HepG2 (cell line): ENCODE measurements at regions not wholly inside any gene's neighbourhood (a gene's known extent, or its start where the extent isn't known, plus 50 kb on each side); places are given as distances from the start of the nearest gene placed in this dataset.

Experiments used
- ATAC-seq: fragments of 200-7000 bp; cut with Tn5 transposase; 3 replicates; pipeline ENCODE4 v1.9.1; 2020; ENCODE audit warnings: mild to moderate bottlenecking, moderate library complexity
- BruUV-seq: library from RNA; stranded (reverse); fragments of 400-500 nt; replicated peaks from 2 replicates; lab custom pipeline; 2021; lab: Mats Ljungman, UMichigan
- CTCF ChIA-PET: fragments of 300-600 bp; formaldehyde crosslinking; extraction: SDS; loops from one replicate; lab custom pipeline; 2021; ENCODE audit warnings: low total read pairs, inconsistent platforms, low intra/inter-chr PET ratio; lab: Yijun Ruan, JAX
- POLR2A ChIA-PET: fragments of 350-600 bp; sonication (Branson Sonifier 250); formaldehyde crosslinking; loops from one replicate; lab custom pipeline; 2020; ENCODE audit warnings: antibody characterized with exemption, inconsistent platforms; lab: Yijun Ruan, JAX
- DNase-seq: peaks from one replicate; pipeline ENCODE4 v3.0.0-alpha.2; 2015; ENCODE audit warnings: low spot score
- FAIRE-seq: peaks from 3 replicates; lab custom pipeline; 2011; peaks lifted over from hg19 to GRCh38; lab: Jason Lieb, UNC
- H2AFZ ChIP-seq: one replicate; pipeline ENCODE4 v1.6.1; 2011; ENCODE audit warnings: low read length, inconsistent platforms
- H3K27ac ChIP-seq: fragments of 300-600 bp; 3 replicates; pipeline ENCODE4 v1.8.0; 2011; ENCODE audit warnings: mixed run types, mild to moderate bottlenecking, mixed read lengths, low read length, inconsistent platforms; ENCODE audit not compliant: insufficient read depth; ENCODE audit errors: extremely low read length
- H3K27me3 ChIP-seq, 2 experiments: fragments of 200-600 bp in 1 of 2; 2 replicates in 1 of 2; 3 replicates in 1 of 2; pipeline versions ENCODE4 v1.6.0 to v1.8.0; 2011; ENCODE audit warnings: low read length in 2 of 2, mild to moderate bottlenecking in 2 of 2, moderate library complexity in 2 of 2, inconsistent platforms in 1 of 2; ENCODE audit not compliant: insufficient read depth in 2 of 2, control insufficient read depth in 1 of 2
- H3K36me3 ChIP-seq, 2 experiments: fragments of 200-600 bp in 1 of 2; replicated peaks in 1 of 2; 2 replicates in 1 of 2; 3 replicates in 1 of 2; pipeline versions ENCODE4 v1.5.1 to v1.8.0; 2011; ENCODE audit warnings: low read length in 2 of 2, inconsistent platforms in 1 of 2; ENCODE audit not compliant: insufficient read depth in 2 of 2, control insufficient read depth in 1 of 2
- H3K4me1 ChIP-seq: 2 replicates; pipeline ENCODE4 v1.5.1; 2012; ENCODE audit warnings: low read length, inconsistent platforms; ENCODE audit not compliant: insufficient read depth
- H3K4me2 ChIP-seq: 2 replicates; pipeline ENCODE4 v1.6.0; 2011; ENCODE audit warnings: low read depth, low read length, inconsistent platforms
- H3K4me3 ChIP-seq, 3 experiments: fragments of 200-600 bp in 1 of 3; sonication (generic), shearing (Covaris generic) in 1 of 3; replicated peaks in 1 of 3; 2 replicates each; pipeline ENCODE4 v1.5.1; 2011 to 2016; ENCODE audit warnings: low read length in 3 of 3, inconsistent platforms in 2 of 3, low read depth in 2 of 3, mild to moderate bottlenecking in 2 of 3, control low read depth in 1 of 3, mixed read lengths in 1 of 3; ENCODE audit not compliant: insufficient read depth in 1 of 3
- H3K79me2 ChIP-seq: one replicate; pipeline ENCODE4 v1.6.1; 2011; ENCODE audit warnings: low read length, inconsistent platforms; ENCODE audit not compliant: insufficient read depth
- H3K9ac ChIP-seq: 2 replicates; pipeline ENCODE4 v1.6.0; 2011; ENCODE audit warnings: mild to moderate bottlenecking, low read depth, low read length, inconsistent platforms; ENCODE audit not compliant: insufficient read depth
- H3K9me3 ChIP-seq: 2 replicates; pipeline ENCODE4 v1.5.1; 2012; ENCODE audit warnings: mild to moderate bottlenecking, low read length
- H4K20me1 ChIP-seq: 2 replicates; pipeline ENCODE4 v1.6.0; 2011; ENCODE audit warnings: inconsistent platforms, mild to moderate bottlenecking, low read length, moderate library complexity; ENCODE audit not compliant: insufficient read depth
- PAX8 ChIP-seq: sonication (generic); formaldehyde crosslinking; IDR thresholded peaks from 2 replicates; pipeline ENCODE4 v1.8.0; 2022; ENCODE audit warnings: mild to moderate bottlenecking, missing genetic modification reagents, borderline replicate concordance
- RNF2 ChIP-seq: fragments of 450-650 bp; conservative IDR thresholded peaks from 2 replicates; pipeline ENCODE4 v1.6.1; 2016; ENCODE audit warnings: low read depth
- SOX6 ChIP-seq, 2 experiments: fragments of 450-650 bp in 1 of 2; sonication (generic) in 1 of 2; formaldehyde crosslinking in 1 of 2; IDR thresholded peaks; 2 replicates each; pipeline versions ENCODE4 v1.4.0 to v1.6.1; 2017 to 2020; ENCODE audit warnings: antibody characterized with exemption in 1 of 2, mild to moderate bottlenecking in 1 of 2, missing genetic modification reagents in 1 of 2
- U2AF2 ChIP-seq: fragments of 200-400 bp; formaldehyde crosslinking; IDR thresholded peaks from 2 replicates; pipeline ENCODE4 v1.6.1; 2017; ENCODE audit warnings: low read depth, mild to moderate bottlenecking, low read length
- ZNF124 ChIP-seq: sonication (generic); formaldehyde crosslinking; IDR thresholded peaks from 2 replicates; pipeline ENCODE4 v1.4.0; 2020; ENCODE audit warnings: missing genetic modification reagents
- ZNF451 ChIP-seq: sonication (generic); formaldehyde crosslinking; IDR thresholded peaks from 2 replicates; pipeline ENCODE4 v1.5.0; 2020; ENCODE audit warnings: mild to moderate bottlenecking, missing genetic modification reagents
- ZNF749 ChIP-seq: sonication (generic); formaldehyde crosslinking; IDR thresholded peaks from 2 replicates; pipeline ENCODE4 v1.8.0; 2022; ENCODE audit warnings: mild to moderate bottlenecking, missing genetic modification reagents, moderate library complexity, borderline replicate concordance
- WGBS: methylation state at CpG from one replicate; pipeline ENCODE4 v1.1.6; 2017; ENCODE audit warnings: low lambda C conversion rate; 5-methylcytosine and 5-hydroxymethylcytosine counted together
- in situ Hi-C: cut with HindIII; loops from 2 replicates; pipeline ENCODE4 v1.10.0; 2017; ENCODE audit warnings: low pct_unique_long_range_greater_than_20kb; ENCODE audit not compliant: extremely low pct_ligation_motif_present
- intact Hi-C: fragments of 100-400 bp; cut with micrococcal nuclease; formaldehyde crosslinking; loops from one replicate; pipeline ENCODE4 v1.10.0; 2022; ENCODE audit not compliant: unreplicated experiment
- TF ChIP-seq, protein P1 (sequence below): sonication (generic); formaldehyde crosslinking; IDR thresholded peaks from 2 replicates; pipeline ENCODE4 v1.8.1; 2023; ENCODE audit warnings: mild to moderate bottlenecking, missing genetic modification reagents
- TF ChIP-seq, protein P2 (sequence below): IDR thresholded peaks from 2 replicates; pipeline ENCODE4 v1.6.1; 2018; ENCODE audit warnings: missing genetic modification reagents, mild to moderate bottlenecking, missing compliant biosample characterization
- TF ChIP-seq, protein P3 (sequence below): sonication (generic); formaldehyde crosslinking; IDR thresholded peaks from 2 replicates; pipeline ENCODE4 v1.4.0; 2020; ENCODE audit warnings: missing genetic modification reagents, borderline replicate concordance
- TF ChIP-seq, protein P4 (sequence below): sonication (generic); formaldehyde crosslinking; IDR thresholded peaks from 2 replicates; pipeline ENCODE4 v1.5.0; 2020; ENCODE audit warnings: missing genetic modification reagents
- TF ChIP-seq, protein P5 (sequence below): sonication (generic); formaldehyde crosslinking; IDR thresholded peaks from 2 replicates; pipeline ENCODE4 v1.4.0; 2020; ENCODE audit warnings: mild to moderate bottlenecking, missing genetic modification reagents

DNA sequence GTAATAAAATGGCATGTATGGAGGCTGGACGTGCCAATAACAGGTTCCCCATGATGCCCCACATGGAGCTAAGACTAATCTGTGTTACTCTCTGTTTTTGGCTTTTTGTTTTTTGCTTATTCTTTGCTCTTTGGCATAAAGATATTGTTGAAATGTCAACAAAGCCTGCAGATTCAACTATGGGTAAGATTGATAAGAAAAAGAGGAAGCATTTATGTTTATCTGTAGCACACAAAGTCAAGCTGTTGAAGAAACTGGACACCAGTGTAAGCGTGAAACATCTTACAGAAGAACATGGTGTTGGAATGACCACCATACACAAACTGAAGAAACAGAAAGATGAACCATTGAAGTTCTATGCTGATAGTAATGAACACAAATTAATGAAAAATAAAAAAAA, 402.7 kb downstream of the LTN1 start:
- no peak for ATAC-seq
- TF ChIP-seq RNF2: no peak
- TF ChIP-seq SOX6 (IDR thresholded peaks at IDR 0.05): no peak
- no peak for TF ChIP-seq SOX6 (CRISPR knock-in tag; IDR thresholded peaks at IDR 0.05)
- TF ChIP-seq ZNF451 (CRISPR knock-in tag): no peak
- TF ChIP-seq PAX8 (CRISPR knock-in tag): no peak
- TF ChIP-seq, protein P1, sequence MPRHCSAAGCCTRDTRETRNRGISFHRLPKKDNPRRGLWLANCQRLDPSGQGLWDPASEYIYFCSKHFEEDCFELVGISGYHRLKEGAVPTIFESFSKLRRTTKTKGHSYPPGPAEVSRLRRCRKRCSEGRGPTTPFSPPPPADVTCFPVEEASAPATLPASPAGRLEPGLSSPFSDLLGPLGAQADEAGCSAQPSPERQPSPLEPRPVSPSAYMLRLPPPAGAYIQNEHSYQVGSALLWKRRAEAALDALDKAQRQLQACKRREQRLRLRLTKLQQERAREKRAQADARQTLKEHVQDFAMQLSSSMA (CRISPR knock-in tag): no peak
- no peak for TF ChIP-seq ZNF749 (CRISPR knock-in tag)
- TF ChIP-seq, protein P2, sequence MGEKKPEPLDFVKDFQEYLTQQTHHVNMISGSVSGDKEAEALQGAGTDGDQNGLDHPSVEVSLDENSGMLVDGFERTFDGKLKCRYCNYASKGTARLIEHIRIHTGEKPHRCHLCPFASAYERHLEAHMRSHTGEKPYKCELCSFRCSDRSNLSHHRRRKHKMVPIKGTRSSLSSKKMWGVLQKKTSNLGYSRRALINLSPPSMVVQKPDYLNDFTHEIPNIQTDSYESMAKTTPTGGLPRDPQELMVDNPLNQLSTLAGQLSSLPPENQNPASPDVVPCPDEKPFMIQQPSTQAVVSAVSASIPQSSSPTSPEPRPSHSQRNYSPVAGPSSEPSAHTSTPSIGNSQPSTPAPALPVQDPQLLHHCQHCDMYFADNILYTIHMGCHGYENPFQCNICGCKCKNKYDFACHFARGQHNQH (CRISPR knock-in tag): no peak
- TF ChIP-seq, protein P3, sequence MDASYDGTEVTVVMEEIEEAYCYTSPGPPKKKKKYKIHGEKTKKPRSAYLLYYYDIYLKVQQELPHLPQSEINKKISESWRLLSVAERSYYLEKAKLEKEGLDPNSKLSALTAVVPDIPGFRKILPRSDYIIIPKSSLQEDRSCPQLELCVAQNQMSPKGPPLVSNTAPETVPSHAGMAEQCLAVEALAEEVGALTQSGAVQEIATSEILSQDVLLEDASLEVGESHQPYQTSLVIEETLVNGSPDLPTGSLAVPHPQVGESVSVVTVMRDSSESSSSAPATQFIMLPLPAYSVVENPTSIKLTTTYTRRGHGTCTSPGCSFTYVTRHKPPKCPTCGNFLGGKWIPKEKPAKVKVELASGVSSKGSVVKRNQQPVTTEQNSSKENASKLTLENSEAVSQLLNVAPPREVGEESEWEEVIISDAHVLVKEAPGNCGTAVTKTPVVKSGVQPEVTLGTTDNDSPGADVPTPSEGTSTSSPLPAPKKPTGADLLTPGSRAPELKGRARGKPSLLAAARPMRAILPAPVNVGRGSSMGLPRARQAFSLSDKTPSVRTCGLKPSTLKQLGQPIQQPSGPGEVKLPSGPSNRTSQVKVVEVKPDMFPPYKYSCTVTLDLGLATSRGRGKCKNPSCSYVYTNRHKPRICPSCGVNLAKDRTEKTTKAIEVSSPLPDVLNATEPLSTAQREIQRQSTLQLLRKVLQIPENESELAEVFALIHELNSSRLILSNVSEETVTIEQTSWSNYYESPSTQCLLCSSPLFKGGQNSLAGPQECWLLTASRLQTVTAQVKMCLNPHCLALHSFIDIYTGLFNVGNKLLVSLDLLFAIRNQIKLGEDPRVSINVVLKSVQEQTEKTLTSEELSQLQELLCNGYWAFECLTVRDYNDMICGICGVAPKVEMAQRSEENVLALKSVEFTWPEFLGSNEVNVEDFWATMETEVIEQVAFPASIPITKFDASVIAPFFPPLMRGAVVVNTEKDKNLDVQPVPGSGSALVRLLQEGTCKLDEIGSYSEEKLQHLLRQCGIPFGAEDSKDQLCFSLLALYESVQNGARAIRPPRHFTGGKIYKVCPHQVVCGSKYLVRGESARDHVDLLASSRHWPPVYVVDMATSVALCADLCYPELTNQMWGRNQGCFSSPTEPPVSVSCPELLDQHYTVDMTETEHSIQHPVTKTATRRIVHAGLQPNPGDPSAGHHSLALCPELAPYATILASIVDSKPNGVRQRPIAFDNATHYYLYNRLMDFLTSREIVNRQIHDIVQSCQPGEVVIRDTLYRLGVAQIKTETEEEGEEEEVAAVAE: no peak
- TF ChIP-seq, protein P4, sequence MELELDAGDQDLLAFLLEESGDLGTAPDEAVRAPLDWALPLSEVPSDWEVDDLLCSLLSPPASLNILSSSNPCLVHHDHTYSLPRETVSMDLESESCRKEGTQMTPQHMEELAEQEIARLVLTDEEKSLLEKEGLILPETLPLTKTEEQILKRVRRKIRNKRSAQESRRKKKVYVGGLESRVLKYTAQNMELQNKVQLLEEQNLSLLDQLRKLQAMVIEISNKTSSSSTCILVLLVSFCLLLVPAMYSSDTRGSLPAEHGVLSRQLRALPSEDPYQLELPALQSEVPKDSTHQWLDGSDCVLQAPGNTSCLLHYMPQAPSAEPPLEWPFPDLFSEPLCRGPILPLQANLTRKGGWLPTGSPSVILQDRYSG (CRISPR knock-in tag): no peak
- no peak for TF ChIP-seq U2AF2
- no peak for TF ChIP-seq ZNF124 (CRISPR knock-in tag)
- TF ChIP-seq, protein P5, sequence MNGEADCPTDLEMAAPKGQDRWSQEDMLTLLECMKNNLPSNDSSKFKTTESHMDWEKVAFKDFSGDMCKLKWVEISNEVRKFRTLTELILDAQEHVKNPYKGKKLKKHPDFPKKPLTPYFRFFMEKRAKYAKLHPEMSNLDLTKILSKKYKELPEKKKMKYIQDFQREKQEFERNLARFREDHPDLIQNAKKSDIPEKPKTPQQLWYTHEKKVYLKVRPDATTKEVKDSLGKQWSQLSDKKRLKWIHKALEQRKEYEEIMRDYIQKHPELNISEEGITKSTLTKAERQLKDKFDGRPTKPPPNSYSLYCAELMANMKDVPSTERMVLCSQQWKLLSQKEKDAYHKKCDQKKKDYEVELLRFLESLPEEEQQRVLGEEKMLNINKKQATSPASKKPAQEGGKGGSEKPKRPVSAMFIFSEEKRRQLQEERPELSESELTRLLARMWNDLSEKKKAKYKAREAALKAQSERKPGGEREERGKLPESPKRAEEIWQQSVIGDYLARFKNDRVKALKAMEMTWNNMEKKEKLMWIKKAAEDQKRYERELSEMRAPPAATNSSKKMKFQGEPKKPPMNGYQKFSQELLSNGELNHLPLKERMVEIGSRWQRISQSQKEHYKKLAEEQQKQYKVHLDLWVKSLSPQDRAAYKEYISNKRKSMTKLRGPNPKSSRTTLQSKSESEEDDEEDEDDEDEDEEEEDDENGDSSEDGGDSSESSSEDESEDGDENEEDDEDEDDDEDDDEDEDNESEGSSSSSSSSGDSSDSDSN (CRISPR knock-in tag): no peak
- TF ChIP-seq, all 625 proteins: peak for 0
- intact Hi-C loops (no loop called here), in situ Hi-C loops (no loop called here)
- H4K20me1 ChIP-seq: no peaks in the 10 kb centered on the region
- ChIA-PET CTCF (no interaction called here), POLR2A (no interaction called here)
- H3K79me2 ChIP-seq: no peaks in the 10 kb centered on the region
- H3K27me3 ChIP-seq: no peaks in the 10 kb centered on the region
- H3K9ac ChIP-seq: no peak overlapping the region
- H3K4me3 ChIP-seq: no peak overlapping the region
- BruUV-seq: no TSS peak
- H3K36me3 ChIP-seq: no peaks in the 10 kb centered on the region
- FAIRE-seq (no peak), DNase-seq (no peak)
- no peak overlapping the region for H2AFZ ChIP-seq
- WGBS: 48% methylated on average over 2 of the region's 2 CpGs
- no peaks in the 10 kb centered on the region for H3K4me1 ChIP-seq
- no peak overlapping the region for H3K27ac ChIP-seq
- H3K9me3 ChIP-seq: peaks cover 5% of the 10 kb centered on the region; the same call in 1 of the 2 replicates
- H3K4me2 ChIP-seq: no peak overlapping the region
